ENCODE measurements at regions not wholly inside any gene's neighbourhood (a gene's known extent, or its start where the extent isn't known, plus 50 kb on each side); places are given as distances from the start of the nearest gene placed in this dataset.

DNA sequence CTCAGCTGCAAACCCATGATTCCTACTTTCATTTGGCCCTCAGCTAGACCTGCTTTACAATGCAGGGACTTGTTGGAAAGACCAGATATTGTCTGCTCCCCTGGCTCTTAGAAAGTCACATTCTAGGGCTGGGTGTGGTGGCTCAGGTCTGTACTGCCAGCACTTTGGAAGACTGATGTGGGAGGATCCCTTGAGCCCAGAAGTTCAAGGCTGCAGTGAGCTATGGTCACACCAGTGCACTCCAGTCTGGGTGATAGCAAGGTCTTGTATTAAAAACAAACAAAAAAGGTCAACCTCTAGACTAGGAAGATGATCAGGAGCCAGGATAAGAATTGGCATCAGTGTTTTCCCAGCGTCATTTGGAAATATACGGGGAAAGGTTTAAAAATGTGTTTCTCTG lies 145.8 kb downstream of the PALM2AKAP2 start:
- H3K4me3 ChIP-seq, result no peak overlapping the region
- H3K36me3 ChIP-seq, result no peaks in the 10 kb centered on the region
- H3K9me3 ChIP-seq, result no peaks in the 10 kb centered on the region
- TF ChIP-seq POLR2AphosphoS5 (IDR thresholded peaks at IDR 0.05) (no peak), POLR2A (IDR thresholded peaks at IDR 0.05) (no peak)
- TF ChIP-seq, protein P1, sequence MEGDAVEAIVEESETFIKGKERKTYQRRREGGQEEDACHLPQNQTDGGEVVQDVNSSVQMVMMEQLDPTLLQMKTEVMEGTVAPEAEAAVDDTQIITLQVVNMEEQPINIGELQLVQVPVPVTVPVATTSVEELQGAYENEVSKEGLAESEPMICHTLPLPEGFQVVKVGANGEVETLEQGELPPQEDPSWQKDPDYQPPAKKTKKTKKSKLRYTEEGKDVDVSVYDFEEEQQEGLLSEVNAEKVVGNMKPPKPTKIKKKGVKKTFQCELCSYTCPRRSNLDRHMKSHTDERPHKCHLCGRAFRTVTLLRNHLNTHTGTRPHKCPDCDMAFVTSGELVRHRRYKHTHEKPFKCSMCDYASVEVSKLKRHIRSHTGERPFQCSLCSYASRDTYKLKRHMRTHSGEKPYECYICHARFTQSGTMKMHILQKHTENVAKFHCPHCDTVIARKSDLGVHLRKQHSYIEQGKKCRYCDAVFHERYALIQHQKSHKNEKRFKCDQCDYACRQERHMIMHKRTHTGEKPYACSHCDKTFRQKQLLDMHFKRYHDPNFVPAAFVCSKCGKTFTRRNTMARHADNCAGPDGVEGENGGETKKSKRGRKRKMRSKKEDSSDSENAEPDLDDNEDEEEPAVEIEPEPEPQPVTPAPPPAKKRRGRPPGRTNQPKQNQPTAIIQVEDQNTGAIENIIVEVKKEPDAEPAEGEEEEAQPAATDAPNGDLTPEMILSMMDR (IDR thresholded peaks at IDR 0.05), result no peak
- no peak overlapping the region for H3K27ac ChIP-seq
- DNase-seq (ENCODE audit: low spot score in 2 of 2), result no peak
- H3K4me1 ChIP-seq, result no peaks in the 10 kb centered on the region
- intact Hi-C loops (cut with DNase I; ENCODE audit: low total_unique reads), result no loop called here
- H3K27me3 ChIP-seq, result no peaks in the 10 kb centered on the region

DNA sequence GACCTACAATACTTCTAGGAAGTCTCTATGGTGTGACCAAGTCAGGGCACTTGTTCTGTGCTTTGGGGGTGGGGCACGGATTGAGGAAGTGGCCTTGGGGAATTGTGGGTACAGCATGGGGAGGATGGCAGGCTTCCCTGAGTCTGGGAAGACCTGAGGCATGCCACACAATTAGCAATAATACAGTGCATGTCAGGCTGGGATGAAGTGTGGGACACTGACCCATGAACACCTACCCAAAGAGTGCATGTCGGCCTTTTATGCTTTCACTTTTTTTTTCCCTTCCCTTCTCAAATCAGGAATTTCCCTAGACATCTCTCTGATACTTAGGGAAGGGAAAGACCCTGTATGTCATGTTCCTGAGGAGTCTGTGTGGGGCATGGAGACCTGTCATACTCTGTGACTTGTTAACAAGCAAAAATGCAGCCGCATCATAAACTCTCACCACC lies 146.4 kb downstream of the PALM2AKAP2 start:
- no peaks in the 10 kb centered on the region for H3K36me3 ChIP-seq
- H3K4me1 ChIP-seq, result no peaks in the 10 kb centered on the region
- H3K27me3 ChIP-seq, result no peaks in the 10 kb centered on the region
- no peak overlapping the region for H3K4me3 ChIP-seq
- DNase-seq (ENCODE audit: low spot score in 2 of 2), result no peak
- H3K27ac ChIP-seq, result no peak overlapping the region
- no peaks in the 10 kb centered on the region for H3K9me3 ChIP-seq
- TF ChIP-seq POLR2A (IDR thresholded peaks at IDR 0.05) (no peak), POLR2AphosphoS5 (IDR thresholded peaks at IDR 0.05) (no peak)
- TF ChIP-seq, protein P1 (IDR thresholded peaks at IDR 0.05), result no peak
- intact Hi-C loops (cut with DNase I; ENCODE audit: low total_unique reads), result no loop called here

DNA sequence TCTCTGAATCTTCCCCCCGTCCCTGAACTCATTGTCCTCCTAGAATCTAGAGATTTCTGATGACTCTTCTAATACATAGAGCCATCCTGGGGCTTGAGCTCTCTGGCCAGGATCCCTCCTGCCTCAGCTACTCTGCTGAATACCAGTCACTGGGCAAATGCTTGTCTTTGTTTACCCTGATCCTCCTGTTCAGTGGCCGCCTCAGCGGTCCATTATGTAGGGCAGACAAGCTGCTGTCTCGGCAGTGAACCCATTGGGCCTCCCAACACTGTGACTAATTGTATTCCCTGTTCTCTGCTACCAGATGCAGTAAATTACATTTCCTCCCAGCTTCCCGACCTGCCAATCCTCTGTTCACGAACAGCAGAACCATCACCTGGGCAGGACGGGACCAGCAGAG lies 151.6 kb downstream of the PALM2AKAP2 start:
- Histone ChIP-seq H3K9me3 (no peaks in the 10 kb centered on the region), H3K27me3 (no peaks in the 10 kb centered on the region), H3K27ac (no peak overlapping the region), H3K4me1 (no peaks in the 10 kb centered on the region), H3K36me3 (no peaks in the 10 kb centered on the region), H3K4me3 (no peak overlapping the region)
- intact Hi-C loops (cut with DNase I; ENCODE audit: low total_unique reads), result no loop called here
- TF ChIP-seq, protein P1 (IDR thresholded peaks at IDR 0.05), result no peak
- TF ChIP-seq POLR2A (IDR thresholded peaks at IDR 0.05) (no peak), POLR2AphosphoS5 (IDR thresholded peaks at IDR 0.05) (no peak)
- DNase-seq (ENCODE audit: low spot score in 2 of 2), result no peak

DNA sequence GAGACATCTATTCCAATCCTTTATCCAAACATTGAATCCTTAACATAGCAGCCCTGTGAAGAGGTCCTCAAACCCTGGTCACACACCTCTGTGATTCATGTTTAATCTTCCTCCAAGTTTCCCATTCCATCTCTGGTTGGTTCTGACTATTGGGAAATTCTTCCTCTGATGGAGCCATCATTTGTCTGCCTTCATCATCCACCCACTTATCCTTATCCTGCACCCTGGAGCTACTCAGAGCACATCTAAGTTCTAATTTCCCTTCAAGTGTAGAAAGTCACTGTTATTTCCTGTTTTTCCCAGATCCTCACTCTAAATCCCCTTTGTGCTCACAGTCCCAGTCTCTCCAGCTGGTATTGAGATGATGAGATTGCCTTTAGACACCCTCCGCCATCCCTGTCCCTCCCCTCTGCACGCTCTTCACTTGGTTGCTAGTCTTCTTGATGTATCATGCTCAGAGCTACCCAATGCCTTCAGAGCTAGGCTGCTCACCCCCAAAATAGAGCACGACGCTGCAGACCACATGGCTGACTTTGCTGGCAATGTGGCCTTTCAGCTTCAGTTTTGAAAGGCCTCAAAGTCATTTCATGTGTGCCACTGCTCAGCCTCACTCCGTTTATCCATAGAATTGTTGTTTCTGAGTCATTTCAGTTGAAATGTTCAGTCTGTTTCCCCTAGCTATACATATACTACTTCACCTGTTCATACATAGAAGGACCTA lies 154.3 kb downstream of the PALM2AKAP2 start:
- Histone ChIP-seq H3K27me3 (no peaks in the 10 kb centered on the region), H3K36me3 (no peaks in the 10 kb centered on the region), H3K4me3 (no peak overlapping the region), H3K9me3 (no peaks in the 10 kb centered on the region), H3K27ac (no peak overlapping the region), H3K4me1 (no peaks in the 10 kb centered on the region)
- DNase-seq (ENCODE audit: low spot score in 2 of 2), result no peak
- intact Hi-C loops (cut with DNase I; ENCODE audit: low total_unique reads), result no loop called here
- TF ChIP-seq, protein P1 (IDR thresholded peaks at IDR 0.05), result no peak
- no peak for TF ChIP-seq POLR2A (IDR thresholded peaks at IDR 0.05)
- TF ChIP-seq POLR2AphosphoS5 (IDR thresholded peaks at IDR 0.05), result no peak

DNA sequence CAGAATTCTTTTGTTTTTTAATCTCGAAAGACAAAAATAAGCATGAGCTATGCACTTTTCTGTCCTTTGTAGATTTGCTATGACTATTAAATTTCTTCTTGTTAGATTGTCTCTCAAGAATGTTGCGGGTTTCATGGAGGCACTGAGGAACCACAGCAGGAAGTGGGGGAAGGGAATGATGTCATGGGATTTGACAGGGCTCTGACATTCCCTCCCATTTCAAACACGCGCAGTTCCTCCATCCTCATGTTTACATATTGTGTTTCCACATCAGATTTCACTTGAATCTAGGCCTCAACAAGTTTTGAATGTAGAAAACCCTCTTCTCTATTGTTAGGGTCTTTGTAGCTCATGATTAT lies 154.8 kb downstream of the PALM2AKAP2 start:
- intact Hi-C loops (cut with DNase I; ENCODE audit: low total_unique reads), result no loop called here
- no peak for DNase-seq (ENCODE audit: low spot score in 2 of 2)
- H3K27ac ChIP-seq, result no peak overlapping the region
- H3K4me3 ChIP-seq, result no peak overlapping the region
- no peaks in the 10 kb centered on the region for H3K36me3 ChIP-seq
- TF ChIP-seq POLR2A (IDR thresholded peaks at IDR 0.05), result no peak
- TF ChIP-seq, protein P1 (IDR thresholded peaks at IDR 0.05), result no peak
- TF ChIP-seq POLR2AphosphoS5 (IDR thresholded peaks at IDR 0.05), result no peak
- H3K27me3 ChIP-seq, result no peaks in the 10 kb centered on the region
- H3K4me1 ChIP-seq, result no peaks in the 10 kb centered on the region
- no peaks in the 10 kb centered on the region for H3K9me3 ChIP-seq
